Smooth muscle cell (in vitro differentiated cells): ENCODE measurements at regions not wholly inside any gene's neighbourhood (a gene's known extent, or its start where the extent isn't known, plus 50 kb on each side); places are given as distances from the start of the nearest gene placed in this dataset.

Experiments used
- DNase-seq: peaks from one replicate; lab custom pipeline; 2025; ENCODE audit not compliant: unreplicated experiment; lab: John Stamatoyannopoulos, UW
- H2AFZ ChIP-seq: fragments of 200-600 bp; sonication (generic); 2 replicates; pipeline ENCODE4 v1.6.0; 2016; ENCODE audit warnings: antibody characterized with exemption, low read depth, mild to moderate bottlenecking
- H3F3A ChIP-seq: fragments of 200-600 bp; sonication (generic); 2 replicates; pipeline ENCODE4 v1.6.0; 2017; ENCODE audit warnings: antibody characterized with exemption, low read depth
- H3K27ac ChIP-seq: fragments of 200-600 bp; sonication (generic); 2 replicates; pipeline ENCODE4 v1.5.1; 2016; ENCODE audit warnings: low read depth, mild to moderate bottlenecking
- H3K27me3 ChIP-seq: fragments of 200-600 bp; sonication (generic); 2 replicates; pipeline ENCODE4 v1.6.1; 2016; ENCODE audit warnings: low read depth, mild to moderate bottlenecking
- H3K36me3 ChIP-seq: fragments of 200-600 bp; sonication (generic); 2 replicates; pipeline ENCODE4 v1.5.1; 2016; ENCODE audit warnings: low read depth
- H3K4me1 ChIP-seq: fragments of 200-600 bp; sonication (generic); 2 replicates; pipeline ENCODE4 v1.5.1; 2016; ENCODE audit warnings: low read depth
- H3K4me2 ChIP-seq: fragments of 200-600 bp; sonication (generic); 2 replicates; pipeline ENCODE4 v1.6.0; 2016; ENCODE audit warnings: mild to moderate bottlenecking
- H3K4me3 ChIP-seq: fragments of 200-600 bp; sonication (generic); 2 replicates; pipeline ENCODE4 v1.5.1; 2016; ENCODE audit warnings: mild to moderate bottlenecking
- H3K79me2 ChIP-seq: fragments of 200-600 bp; sonication (generic); 2 replicates; pipeline ENCODE4 v1.6.0; 2016; ENCODE audit warnings: low read depth, mild to moderate bottlenecking
- H3K9ac ChIP-seq: fragments of 200-600 bp; sonication (generic); 2 replicates; pipeline ENCODE4 v1.6.0; 2016; ENCODE audit warnings: low read depth
- H3K9me3 ChIP-seq: fragments of 200-600 bp; sonication (generic); replicated peaks from 2 replicates; pipeline ENCODE4 v1.5.1; 2016; ENCODE audit warnings: low read depth
- H4K20me1 ChIP-seq: fragments of 200-600 bp; sonication (generic); 2 replicates; pipeline ENCODE4 v1.6.0; 2016; ENCODE audit warnings: low read depth
- CTCF ChIP-seq: fragments of 200-600 bp; sonication (generic); IDR thresholded peaks from 2 replicates; pipeline ENCODE4 v1.5.1; 2017; ENCODE audit warnings: borderline replicate concordance, mild to moderate bottlenecking, antibody characterized with exemption; ENCODE audit not compliant: insufficient read depth, poor library complexity, severe bottlenecking
- WGBS: methylation state at CpG from one replicate; pipeline ENCODE4 v1.1.7; 2016; ENCODE audit warnings: low lambda C conversion rate; 5-methylcytosine and 5-hydroxymethylcytosine counted together

GRCh38 chrX:143306991-143307937, 210.0 kb downstream of the SPANXN3 start:
- WGBS, result 73% methylated on average over 9 of the region's 9 CpGs
- no peak overlapping the region for H3K4me2 ChIP-seq

GRCh38 chrX:143304518-143304917, 212.8 kb downstream of the SPANXN3 start:
- DNase-seq, result no peak
- Histone ChIP-seq H3K79me2 (no peaks in the 10 kb centered on the region), H3K27me3 (no peaks in the 10 kb centered on the region), H3K4me1 (no peaks in the 10 kb centered on the region), H3K9me3 (no peaks in the 10 kb centered on the region), H3K4me3 (no peak overlapping the region), H4K20me1 (no peaks in the 10 kb centered on the region), H3K36me3 (no peaks in the 10 kb centered on the region), H3F3A (no peaks in the 10 kb centered on the region), H3K27ac (no peak overlapping the region), H3K9ac (no peak overlapping the region), H3K4me2 (no peak overlapping the region), H2AFZ (no peak overlapping the region)
- 72% methylated on average over 2 of the region's 2 CpGs for WGBS
- TF ChIP-seq CTCF, result no peak

More at GRCh38 chrX:143306991-143307937, 210.0 kb downstream of the SPANXN3 start:
- no peak overlapping the region for H2AFZ ChIP-seq
- H3K79me2 ChIP-seq, result no peaks in the 10 kb centered on the region
- no peaks in the 10 kb centered on the region for H3K36me3 ChIP-seq
- no peaks in the 10 kb centered on the region for H3K9me3 ChIP-seq
- no peaks in the 10 kb centered on the region for H3K27me3 ChIP-seq
- H3K27ac ChIP-seq, result no peak overlapping the region
- no peaks in the 10 kb centered on the region for H4K20me1 ChIP-seq
- no peaks in the 10 kb centered on the region for H3K4me1 ChIP-seq
- H3K9ac ChIP-seq, result no peak overlapping the region
- no peak overlapping the region for H3K4me3 ChIP-seq
- no peaks in the 10 kb centered on the region for H3F3A ChIP-seq
- no peak for TF ChIP-seq CTCF
- no peak for DNase-seq

GRCh38 chrX:143304025-143304424, 213.2 kb downstream of the SPANXN3 start:
- Histone ChIP-seq H3K79me2 (no peaks in the 10 kb centered on the region), H3K4me3 (no peak overlapping the region), H3K36me3 (no peaks in the 10 kb centered on the region), H3K9me3 (no peaks in the 10 kb centered on the region), H2AFZ (no peak overlapping the region), H4K20me1 (no peaks in the 10 kb centered on the region), H3K9ac (no peak overlapping the region), H3K27me3 (no peaks in the 10 kb centered on the region), H3K4me1 (no peaks in the 10 kb centered on the region), H3K4me2 (no peak overlapping the region), H3K27ac (no peak overlapping the region), H3F3A (no peaks in the 10 kb centered on the region)
- no peak for TF ChIP-seq CTCF
- WGBS, result 71% methylated on average over 2 of the region's 2 CpGs
- no peak for DNase-seq
